ENCODE measurements at regions not wholly inside any gene's neighbourhood (a gene's known extent, or its start where the extent isn't known, plus 50 kb on each side); places are given as distances from the start of the nearest gene placed in this dataset.

DNA sequence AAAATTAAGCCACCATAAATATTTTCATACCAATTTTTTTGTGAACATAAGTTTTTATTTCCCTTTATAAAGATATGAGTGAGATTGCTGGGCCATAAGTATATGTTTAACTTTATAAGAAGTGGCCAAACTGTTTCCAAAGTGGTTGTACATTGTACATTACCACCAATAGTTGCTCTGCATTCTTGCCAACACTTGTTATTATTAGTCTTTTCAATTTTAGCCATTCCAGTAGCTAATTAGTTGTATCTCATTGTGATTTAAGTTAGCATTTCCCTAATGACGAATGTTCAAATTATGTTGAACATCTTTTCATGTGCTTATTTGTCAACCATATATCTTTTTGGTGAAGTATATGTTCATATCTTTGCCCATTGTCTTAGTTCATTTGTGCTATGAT, 64.0 kb upstream of the DNAH14 start:
- no peak for DNase-seq (ENCODE audit: extremely low spot score)
- ChIA-PET CTCF (no interaction called here), POLR2A (no interaction called here)
- no peak for TF ChIP-seq LEF1 (IDR thresholded peaks at IDR 0.05; ENCODE audit: borderline replicate concordance)
- TF ChIP-seq NFRKB (IDR thresholded peaks at IDR 0.05): no peak
- no peak for TF ChIP-seq BHLHE40 (IDR thresholded peaks at IDR 0.05; ENCODE audit: borderline replicate concordance)
- TF ChIP-seq L3MBTL2 (conservative IDR thresholded peaks at IDR 0.05): no peak
- no peak for TF ChIP-seq ZNF384 (IDR thresholded peaks at IDR 0.05)
- no peak for TF ChIP-seq ARNT (IDR thresholded peaks at IDR 0.05)
- TF ChIP-seq, protein P1, sequence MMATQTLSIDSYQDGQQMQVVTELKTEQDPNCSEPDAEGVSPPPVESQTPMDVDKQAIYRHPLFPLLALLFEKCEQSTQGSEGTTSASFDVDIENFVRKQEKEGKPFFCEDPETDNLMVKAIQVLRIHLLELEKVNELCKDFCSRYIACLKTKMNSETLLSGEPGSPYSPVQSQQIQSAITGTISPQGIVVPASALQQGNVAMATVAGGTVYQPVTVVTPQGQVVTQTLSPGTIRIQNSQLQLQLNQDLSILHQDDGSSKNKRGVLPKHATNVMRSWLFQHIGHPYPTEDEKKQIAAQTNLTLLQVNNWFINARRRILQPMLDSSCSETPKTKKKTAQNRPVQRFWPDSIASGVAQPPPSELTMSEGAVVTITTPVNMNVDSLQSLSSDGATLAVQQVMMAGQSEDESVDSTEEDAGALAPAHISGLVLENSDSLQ (IDR thresholded peaks at IDR 0.05): no peak
- TF ChIP-seq FOXK2 (IDR thresholded peaks at IDR 0.05): no peak
- no peak for TF ChIP-seq TARDBP (IDR thresholded peaks at IDR 0.05)
- TF ChIP-seq FOXA1 (IDR thresholded peaks at IDR 0.05): no peak

DNA sequence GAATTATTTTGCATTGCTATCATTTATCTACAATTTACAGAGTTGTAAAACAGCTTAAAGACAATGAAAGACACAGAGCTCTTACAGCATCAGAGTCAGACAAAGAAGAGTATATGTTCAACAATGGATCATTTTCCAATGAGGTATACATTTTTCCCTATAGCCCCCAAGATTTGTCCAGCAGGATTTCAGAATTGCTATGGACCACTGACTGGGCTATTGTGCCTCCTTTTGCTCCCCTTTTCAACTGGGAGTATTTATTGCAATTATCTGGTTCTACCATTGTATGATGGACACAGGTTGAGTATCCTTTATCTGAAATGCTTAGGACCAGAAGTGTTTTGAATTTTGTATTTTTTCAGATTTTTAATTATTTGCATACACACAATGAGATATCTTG, 62.5 kb upstream of the DNAH14 start:
- no peak for DNase-seq (ENCODE audit: extremely low spot score)
- POLR2A ChIA-PET: no interaction called here
- no peak for TF ChIP-seq CTBP1 (IDR thresholded peaks at IDR 0.05; ENCODE audit: borderline replicate concordance)
- no peak for TF ChIP-seq FOXA1 (IDR thresholded peaks at IDR 0.05)
- no peak for TF ChIP-seq ELF4 (IDR thresholded peaks at IDR 0.05)
- TF ChIP-seq BHLHE40 (IDR thresholded peaks at IDR 0.05; ENCODE audit: borderline replicate concordance): no peak
- TF ChIP-seq L3MBTL2 (conservative IDR thresholded peaks at IDR 0.05): no peak
- TF ChIP-seq TARDBP (IDR thresholded peaks at IDR 0.05): no peak
- TF ChIP-seq SP1 (IDR thresholded peaks at IDR 0.05): no peak
- TF ChIP-seq, protein P1 (IDR thresholded peaks at IDR 0.05): no peak
- no peak for TF ChIP-seq FOXM1 (IDR thresholded peaks at IDR 0.05; ENCODE audit: borderline replicate concordance)
- no peak for TF ChIP-seq ZNF384 (IDR thresholded peaks at IDR 0.05)
- TF ChIP-seq NFRKB (IDR thresholded peaks at IDR 0.05): no peak
- no peak for TF ChIP-seq LEF1 (IDR thresholded peaks at IDR 0.05; ENCODE audit: borderline replicate concordance)
- TF ChIP-seq SUZ12 (IDR thresholded peaks at IDR 0.05): no peak
- TF ChIP-seq FOXK2 (IDR thresholded peaks at IDR 0.05): no peak
- no peak for TF ChIP-seq ARNT (IDR thresholded peaks at IDR 0.05)
- no peak for TF ChIP-seq HDGF (IDR thresholded peaks at IDR 0.05; ENCODE audit: borderline replicate concordance)
- CTCF ChIA-PET: no interaction called here

DNA sequence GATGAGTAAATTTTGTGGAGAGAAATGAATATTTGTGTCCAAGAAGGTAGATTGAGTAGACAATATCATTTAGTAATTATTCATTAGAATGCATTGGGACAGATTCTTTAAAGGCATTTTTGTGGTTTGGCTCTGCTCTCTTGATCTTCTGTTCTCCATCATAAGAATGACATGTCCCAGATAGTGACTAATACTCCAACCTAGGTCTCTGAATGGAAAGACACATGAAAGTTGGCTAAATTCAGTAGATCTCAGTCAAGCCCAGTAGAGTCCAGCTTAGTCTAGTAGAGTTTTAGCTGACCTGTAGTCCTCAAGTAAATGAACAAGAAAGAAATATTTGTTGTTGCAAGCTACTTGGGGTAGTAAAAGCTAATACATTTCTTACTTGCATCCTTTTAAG, 61.8 kb upstream of the DNAH14 start:
- DNase-seq (ENCODE audit: extremely low spot score): no peak
- POLR2A ChIA-PET: no interaction called here
- CTCF ChIA-PET: no interaction called here
- TF ChIP-seq HDGF (IDR thresholded peaks at IDR 0.05; ENCODE audit: borderline replicate concordance) (no peak), TARDBP (IDR thresholded peaks at IDR 0.05) (no peak), FOXM1 (IDR thresholded peaks at IDR 0.05; ENCODE audit: borderline replicate concordance) (no peak), NFRKB (IDR thresholded peaks at IDR 0.05) (no peak), SUZ12 (IDR thresholded peaks at IDR 0.05) (no peak), SP1 (IDR thresholded peaks at IDR 0.05) (no peak), ELF4 (IDR thresholded peaks at IDR 0.05) (no peak), CTBP1 (IDR thresholded peaks at IDR 0.05; ENCODE audit: borderline replicate concordance) (no peak), ARNT (IDR thresholded peaks at IDR 0.05) (no peak)
- TF ChIP-seq, protein P1 (IDR thresholded peaks at IDR 0.05): no peak

DNA sequence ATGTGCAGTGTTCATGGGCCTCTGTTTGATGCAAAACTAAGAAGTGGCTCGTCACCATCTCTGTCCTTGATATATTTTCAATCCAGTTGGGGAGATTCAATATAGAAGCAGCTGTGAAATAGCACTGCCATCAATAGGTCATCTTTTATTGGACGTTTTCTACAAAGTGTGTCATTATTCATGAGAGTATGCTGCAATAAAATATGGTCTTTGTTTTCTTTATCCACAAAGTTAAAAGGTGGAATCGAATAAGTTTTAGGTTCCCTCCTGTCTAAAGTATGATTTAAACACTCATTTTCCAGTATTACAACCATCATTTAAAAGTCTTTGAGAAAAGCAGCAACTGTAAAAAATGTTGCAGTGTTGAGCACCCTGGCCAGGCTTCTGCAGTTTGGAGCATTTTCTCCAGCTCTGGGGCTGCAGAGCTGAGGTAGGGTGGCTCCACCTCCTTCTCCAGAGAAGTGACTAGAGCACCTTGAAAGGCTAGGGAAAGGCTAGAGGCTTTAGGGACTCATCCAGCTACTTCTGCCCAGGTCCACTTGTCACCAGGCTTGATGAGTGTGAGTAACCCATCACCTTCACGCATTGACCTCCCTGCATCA, 56.5 kb upstream of the DNAH14 start:
- DNase-seq (ENCODE audit: extremely low spot score): no peak
- ChIA-PET POLR2A (interaction anchor here (0.9 to 1.0 kb wide), 2 partner anchors 10 to 195 kb away, joined by 3 read pairs; no protein-coding TSS in a partner anchor), CTCF (interaction anchor here (0.8 to 3.6 kb wide), 2 partner anchors 9 to 21 kb away, joined by 3 to 21 read pairs; no protein-coding TSS in a partner anchor)
- no peak for TF ChIP-seq NFRKB (IDR thresholded peaks at IDR 0.05)
- TF ChIP-seq, protein P1 (IDR thresholded peaks at IDR 0.05): peak; percentile 62

DNA sequence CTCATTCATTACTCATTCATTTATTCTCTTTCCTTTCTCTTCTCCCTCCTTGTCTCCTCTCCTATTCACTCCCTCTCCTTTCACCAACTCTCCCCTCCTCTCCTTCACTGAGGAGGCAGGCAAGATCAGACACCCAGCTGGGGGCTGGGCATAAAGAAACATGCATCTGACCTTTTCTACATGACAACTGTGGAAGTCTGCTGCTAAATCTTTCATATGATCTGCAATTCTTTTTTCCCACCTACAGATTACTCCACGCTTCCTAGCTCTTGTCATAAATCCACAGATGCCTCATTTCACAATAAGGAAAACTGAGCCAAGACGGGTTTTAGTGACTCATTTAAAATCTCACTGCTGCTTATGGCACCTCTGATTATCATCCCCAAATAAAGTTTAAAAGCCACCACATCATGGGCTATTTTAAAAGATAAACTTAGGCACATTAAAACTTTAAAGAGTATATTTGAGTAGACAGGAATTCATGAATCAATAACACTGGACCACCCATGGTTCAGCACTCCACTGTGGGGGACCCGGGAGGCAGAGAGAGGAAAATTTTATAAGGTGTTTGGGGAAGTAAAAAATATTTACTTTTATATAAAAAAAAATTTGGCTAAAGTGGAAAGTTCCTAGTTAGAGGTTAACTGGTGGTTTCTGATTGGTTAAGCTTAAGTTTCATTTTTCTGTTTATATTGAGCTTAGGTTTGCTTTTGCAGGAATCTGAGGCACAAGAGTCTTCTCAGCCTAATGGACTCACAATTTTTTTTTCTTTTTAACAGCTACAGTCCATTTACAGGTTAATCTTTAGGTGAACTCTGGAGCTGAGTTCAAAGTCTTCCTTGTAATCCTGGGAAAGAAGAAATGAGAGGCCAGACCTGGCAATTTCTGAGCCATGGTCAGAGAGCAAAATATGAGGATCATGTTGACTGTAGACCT, 55.8 kb upstream of the DNAH14 start:
- ChIA-PET CTCF (interaction anchor here (0.6 to 3.6 kb wide), 5 partner anchors 10 to 49 kb away, joined by 3 to 21 read pairs (median 3); no protein-coding TSS in a partner anchor), POLR2A (interaction anchor here (0.9 kb wide), 1 partner anchor 11 kb away, joined by 3 read pairs; no protein-coding TSS in a partner anchor)
- DNase-seq (ENCODE audit: extremely low spot score): no peak
- no peak for TF ChIP-seq NFRKB (IDR thresholded peaks at IDR 0.05)
- no peak for TF ChIP-seq FOXK2 (IDR thresholded peaks at IDR 0.05)
- no peak for TF ChIP-seq FOXM1 (IDR thresholded peaks at IDR 0.05; ENCODE audit: borderline replicate concordance)
- no peak for TF ChIP-seq BHLHE40 (IDR thresholded peaks at IDR 0.05; ENCODE audit: borderline replicate concordance)
- no peak for TF ChIP-seq TARDBP (IDR thresholded peaks at IDR 0.05)
- no peak for TF ChIP-seq ELF4 (IDR thresholded peaks at IDR 0.05)
- peak; percentile 83 for TF ChIP-seq ZNF384 (IDR thresholded peaks at IDR 0.05)
- no peak for TF ChIP-seq LEF1 (IDR thresholded peaks at IDR 0.05; ENCODE audit: borderline replicate concordance)
- TF ChIP-seq L3MBTL2 (conservative IDR thresholded peaks at IDR 0.05): no peak
- TF ChIP-seq SP1 (IDR thresholded peaks at IDR 0.05): no peak
- TF ChIP-seq CTBP1 (IDR thresholded peaks at IDR 0.05; ENCODE audit: borderline replicate concordance): 0 out of 2 replicates have a peak, but pooled peaks have one; percentile 30
- no peak for TF ChIP-seq HDGF (IDR thresholded peaks at IDR 0.05; ENCODE audit: borderline replicate concordance)
- no peak for TF ChIP-seq SUZ12 (IDR thresholded peaks at IDR 0.05)
- 0 out of 2 replicates have a peak, but pooled peaks have one; percentile 13 for TF ChIP-seq FOXA1 (IDR thresholded peaks at IDR 0.05)
- no peak for TF ChIP-seq ARNT (IDR thresholded peaks at IDR 0.05)
- TF ChIP-seq, protein P1 (IDR thresholded peaks at IDR 0.05): peak; percentile 74

All from HEK293T (cell line).